HG02885 (cell line): ENCODE measurements at regions not wholly inside any gene's neighbourhood (a gene's known extent, or its start where the extent isn't known, plus 50 kb on each side); places are given as distances from the start of the nearest gene placed in this dataset.
"Not testable (repeated sequence)": the region's sequence is repeated elsewhere in the genome, so short reads cannot be mapped to it uniquely, and the experiment has no call there.

Experiments
- ATAC-seq: cut with Tn5 transposase; IDR thresholded peaks from one replicate; pipeline ENCODE4 v1.9.1; 2021; ENCODE audit warnings: mild to moderate bottlenecking; ENCODE audit not compliant: unreplicated experiment, poor library complexity

GRCh38 chr14:36418937-36419336 is 98.5 kb upstream of the MBIP start:
- ATAC-seq: no peak

- ATAC-seq: not testable (repeated sequence)
Measured at GRCh38 chr14:36411951-36412350, 91.5 kb upstream of the MBIP start.

DNA sequence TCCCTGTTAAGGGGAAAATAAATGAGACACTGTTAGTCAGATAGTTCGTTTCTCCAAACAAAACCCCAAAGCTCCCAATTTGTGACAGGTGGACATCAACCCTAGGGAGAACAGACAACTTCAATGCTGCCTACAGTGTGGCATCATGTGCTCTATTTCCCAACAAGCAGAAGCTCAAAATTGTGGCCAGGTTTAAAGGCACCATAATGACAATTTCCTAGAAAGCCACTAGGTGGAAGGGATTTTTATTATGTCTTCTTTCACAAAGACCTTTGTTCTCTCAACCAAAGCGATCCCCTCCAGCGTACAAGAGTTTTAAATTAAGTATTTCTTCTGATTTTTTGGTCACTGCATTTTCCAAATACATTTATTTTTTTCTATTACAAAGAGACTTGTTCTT is 88.0 kb upstream of the MBIP start:
- no peak for ATAC-seq

- peak; percentile 69 for ATAC-seq
Measured at GRCh38 chr14:36405589-36406274, 85.3 kb upstream of the MBIP start.

DNA sequence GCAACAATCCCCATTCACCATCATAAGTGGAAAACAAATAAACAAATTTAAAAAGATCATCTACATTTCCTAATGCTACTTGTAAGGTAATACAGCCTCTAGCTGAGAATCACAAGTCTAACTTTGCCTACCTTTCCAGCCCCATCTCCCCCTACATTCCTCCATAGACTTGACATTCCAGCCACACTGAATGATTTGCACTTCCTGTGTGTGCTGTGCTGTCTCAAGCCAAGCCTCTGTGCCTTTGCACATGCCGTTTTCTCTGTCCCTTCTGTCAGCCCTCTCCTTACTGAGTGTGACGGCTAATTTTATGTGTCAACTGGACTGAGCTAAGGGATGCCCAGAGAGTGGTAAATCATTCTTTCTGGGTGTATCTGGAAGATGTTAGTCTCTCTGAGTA is 82.4 kb upstream of the MBIP start:
- no peak for ATAC-seq

DNA sequence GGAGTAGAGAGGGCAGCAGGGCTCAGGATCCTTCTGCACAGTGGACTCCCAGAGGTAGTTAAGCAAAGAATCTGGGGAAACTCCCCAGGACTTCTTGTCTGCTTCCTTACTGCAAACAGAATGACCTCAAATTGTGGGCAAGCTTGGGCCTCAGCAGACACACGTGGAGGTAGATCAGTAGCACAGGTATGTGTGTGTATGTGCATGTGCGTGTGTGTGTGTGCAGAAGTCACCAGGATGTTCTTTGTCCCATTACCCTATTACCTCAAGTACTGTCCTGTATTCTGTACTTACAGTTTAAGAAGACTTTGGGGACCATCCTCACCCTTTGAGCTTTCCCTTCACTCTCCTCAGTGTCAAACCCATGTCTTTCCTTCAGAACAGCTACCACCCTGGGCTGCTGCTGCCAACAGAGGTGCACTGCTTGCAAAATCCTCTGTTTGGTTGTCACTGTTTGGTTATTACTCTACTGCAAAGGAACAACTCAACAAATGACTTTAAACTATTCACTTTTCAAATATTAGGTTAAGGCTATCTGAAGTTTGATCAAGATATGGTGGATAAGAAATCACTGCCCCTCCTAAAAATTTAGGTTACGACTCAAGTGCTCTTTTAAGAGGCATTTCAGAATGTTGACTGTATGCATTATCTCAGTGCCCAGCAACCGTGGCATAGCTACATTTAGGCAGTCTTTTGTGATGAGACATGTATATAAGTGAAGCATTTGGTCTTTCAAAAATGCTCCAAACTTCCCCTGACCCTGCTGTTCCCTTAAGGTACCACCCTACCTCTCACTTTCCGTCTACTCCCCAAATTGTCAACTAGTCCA is 78.2 kb upstream of the MBIP start:
- no peak for ATAC-seq

DNA sequence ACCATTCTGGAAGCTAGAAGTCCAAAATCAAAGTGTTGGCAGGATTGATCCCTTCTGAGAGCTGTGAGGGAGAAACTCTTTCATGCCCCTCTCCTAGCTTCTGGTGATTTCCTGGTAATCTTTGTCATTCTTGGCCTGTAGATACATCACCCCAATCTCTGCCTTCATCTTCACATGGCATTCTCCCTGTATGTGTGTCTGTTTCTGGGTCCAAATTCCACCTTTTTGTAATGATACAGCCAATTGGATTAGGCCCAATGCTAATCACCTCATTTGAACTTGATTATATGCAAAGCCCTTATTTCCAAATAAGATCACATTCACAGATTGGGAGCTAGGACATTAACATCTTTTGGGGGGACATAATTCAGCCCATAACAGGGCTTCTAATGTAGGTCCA is 76.9 kb upstream of the MBIP start:
- ATAC-seq: no peak

DNA sequence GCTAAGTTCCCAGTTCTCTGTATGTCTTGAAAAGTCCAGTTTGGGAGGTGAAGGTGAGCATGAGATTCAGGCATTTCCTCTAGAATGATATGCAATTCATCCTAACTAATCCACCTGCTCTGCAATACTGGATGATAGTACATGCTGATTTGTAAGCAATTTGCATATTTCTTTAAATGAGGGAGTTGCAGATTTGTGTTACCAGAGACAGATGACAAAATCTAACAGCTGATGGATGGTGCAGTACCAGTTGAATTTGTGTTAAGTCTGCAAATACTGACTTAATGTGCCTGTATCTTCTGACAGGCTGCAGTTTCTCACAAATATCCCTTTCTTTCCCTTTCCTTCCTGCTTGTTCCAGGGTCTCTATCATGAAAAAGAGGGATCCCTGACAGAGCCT is 76.4 kb upstream of the MBIP start:
- ATAC-seq: no peak

- no peak for ATAC-seq
Measured at GRCh38 chr14:36394593-36394992, 74.2 kb upstream of the MBIP start.

- ATAC-seq: no peak
Measured at GRCh38 chr14:36390718-36391117, 70.3 kb upstream of the MBIP start.

DNA sequence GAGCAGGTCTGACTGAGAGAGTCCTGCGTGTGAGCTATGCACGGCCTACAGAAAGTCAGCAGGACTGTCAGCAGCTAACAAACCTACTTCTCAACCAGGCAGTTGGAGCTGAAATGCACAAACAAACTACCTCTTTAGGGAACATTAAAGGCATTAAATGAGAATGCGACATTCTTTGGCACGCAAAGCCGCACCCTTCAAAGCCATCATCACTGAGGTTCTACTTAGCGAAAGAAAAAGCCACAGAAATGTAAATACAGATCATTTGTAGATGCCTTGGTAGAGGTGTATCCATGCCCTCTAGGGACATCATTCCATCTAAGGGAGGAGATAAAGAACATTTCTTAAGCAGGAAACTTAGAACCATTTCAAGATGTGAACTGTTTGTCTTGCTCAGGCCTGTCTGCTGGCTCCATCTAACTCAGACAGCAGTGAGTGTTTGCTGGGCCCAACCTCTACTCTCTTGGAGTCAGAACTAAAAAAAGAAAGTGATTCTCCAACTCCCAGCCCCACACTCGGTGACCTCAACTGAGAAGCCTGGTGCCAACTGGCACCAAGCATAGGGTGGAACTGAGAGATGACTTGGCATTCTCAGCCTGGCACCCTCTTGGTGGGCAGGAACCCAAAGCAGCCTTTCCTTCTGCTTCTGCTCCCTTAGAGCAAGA is 63.5 kb upstream of the MBIP start:
- ATAC-seq: no peak

DNA sequence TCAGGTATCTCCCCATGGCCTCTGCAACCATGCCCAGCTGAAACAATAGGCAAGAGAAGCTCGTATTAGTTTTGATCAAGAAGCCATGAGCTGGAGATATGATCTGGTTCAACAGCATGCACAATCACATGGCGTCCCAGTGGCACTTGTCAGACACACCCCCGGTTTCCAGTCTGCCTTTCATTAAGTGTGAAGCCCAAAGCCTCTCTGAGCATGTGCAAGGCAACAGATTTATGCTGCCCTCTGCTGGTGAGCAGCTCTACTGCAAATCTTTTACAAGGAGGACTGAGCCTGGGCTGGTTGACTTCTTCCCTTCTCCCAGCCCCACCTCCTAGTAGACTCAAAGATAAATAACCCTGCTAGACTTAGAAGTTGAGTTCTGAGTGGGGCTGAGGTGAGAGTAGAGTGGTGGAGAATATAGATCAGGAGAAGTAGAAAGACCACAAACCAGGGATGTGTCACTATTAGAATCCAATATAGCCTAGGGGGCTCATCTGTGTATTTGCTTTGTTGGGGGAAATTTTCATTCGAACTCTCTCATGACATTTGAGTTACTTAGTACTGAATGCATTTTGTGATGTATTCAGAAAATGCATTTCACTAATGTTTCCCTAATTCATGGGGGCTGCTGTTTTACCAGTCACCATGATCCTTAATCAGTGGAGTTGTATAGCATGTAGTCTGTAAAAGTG is 53.7 kb upstream of the MBIP start:
- ATAC-seq: peak; percentile 95
